ENCODE measurements at regions not wholly inside any gene's neighbourhood (a gene's known extent, or its start where the extent isn't known, plus 50 kb on each side); places are given as distances from the start of the nearest gene placed in this dataset.

DNA sequence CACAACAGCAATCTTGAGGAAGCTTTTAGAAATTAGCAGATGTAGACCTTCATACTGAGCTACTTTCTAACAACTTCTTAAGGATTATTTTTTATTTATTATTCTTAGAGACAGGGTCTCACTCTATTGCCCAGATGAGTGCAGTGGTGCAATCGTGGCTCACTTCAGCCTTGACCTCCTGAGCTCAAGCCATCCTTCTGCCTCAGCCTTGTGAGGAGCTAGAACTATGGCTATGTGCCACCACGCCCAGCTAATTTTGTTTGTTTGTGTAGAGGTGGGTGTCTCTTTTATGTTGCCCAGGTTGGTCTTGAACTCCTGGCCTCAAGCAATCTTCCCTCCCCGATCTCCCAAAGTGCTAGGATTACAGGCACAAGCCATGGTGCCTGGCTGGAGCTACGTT lies 200.6 kb downstream of the TSHZ3 start:
- no peak overlapping the region for H3K4me3 ChIP-seq (replicated peaks; ENCODE audit: insufficient read depth, low read length)
- H3K27me3 ChIP-seq (ENCODE audit: insufficient read depth, poor library complexity, severe bottlenecking): no peaks in the 10 kb centered on the region
- no peak for DNase-seq (ENCODE audit: low read depth in 1 of 2, low spot score in 1 of 2)
- no peak for TF ChIP-seq GABPA (IDR thresholded peaks at IDR 0.05; ENCODE audit: low read depth)
- TF ChIP-seq, protein P1, sequence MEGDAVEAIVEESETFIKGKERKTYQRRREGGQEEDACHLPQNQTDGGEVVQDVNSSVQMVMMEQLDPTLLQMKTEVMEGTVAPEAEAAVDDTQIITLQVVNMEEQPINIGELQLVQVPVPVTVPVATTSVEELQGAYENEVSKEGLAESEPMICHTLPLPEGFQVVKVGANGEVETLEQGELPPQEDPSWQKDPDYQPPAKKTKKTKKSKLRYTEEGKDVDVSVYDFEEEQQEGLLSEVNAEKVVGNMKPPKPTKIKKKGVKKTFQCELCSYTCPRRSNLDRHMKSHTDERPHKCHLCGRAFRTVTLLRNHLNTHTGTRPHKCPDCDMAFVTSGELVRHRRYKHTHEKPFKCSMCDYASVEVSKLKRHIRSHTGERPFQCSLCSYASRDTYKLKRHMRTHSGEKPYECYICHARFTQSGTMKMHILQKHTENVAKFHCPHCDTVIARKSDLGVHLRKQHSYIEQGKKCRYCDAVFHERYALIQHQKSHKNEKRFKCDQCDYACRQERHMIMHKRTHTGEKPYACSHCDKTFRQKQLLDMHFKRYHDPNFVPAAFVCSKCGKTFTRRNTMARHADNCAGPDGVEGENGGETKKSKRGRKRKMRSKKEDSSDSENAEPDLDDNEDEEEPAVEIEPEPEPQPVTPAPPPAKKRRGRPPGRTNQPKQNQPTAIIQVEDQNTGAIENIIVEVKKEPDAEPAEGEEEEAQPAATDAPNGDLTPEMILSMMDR (IDR thresholded peaks at IDR 0.05; ENCODE audit: insufficient read depth, low read length): no peak
- H3K27ac ChIP-seq (replicated peaks): no peak overlapping the region

DNA sequence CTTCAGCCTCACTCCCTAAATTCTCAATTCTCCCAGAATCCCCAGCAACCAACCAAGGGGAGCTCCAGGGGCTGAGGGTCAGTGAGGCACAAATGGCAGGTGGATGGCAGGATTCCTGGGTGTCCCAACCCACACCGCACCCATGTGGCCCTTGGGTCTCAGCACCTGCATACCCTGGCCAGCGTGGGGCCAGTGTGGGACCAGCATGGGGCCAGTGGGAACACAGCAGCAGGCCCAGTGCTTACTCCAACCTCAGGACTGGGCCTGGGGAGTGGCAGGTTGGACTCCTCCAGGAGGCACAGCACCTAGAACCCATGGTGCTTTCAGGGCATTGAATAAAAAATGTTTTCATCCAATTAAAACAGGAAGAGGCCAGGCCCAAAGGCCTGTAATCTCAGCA lies 202.0 kb downstream of the TSHZ3 start:
- Histone ChIP-seq H3K4me3 (replicated peaks; ENCODE audit: insufficient read depth, low read length) (no peak overlapping the region), H3K27ac (replicated peaks) (no peak overlapping the region), H3K27me3 (ENCODE audit: insufficient read depth, poor library complexity, severe bottlenecking) (no peaks in the 10 kb centered on the region)
- no peak for DNase-seq (ENCODE audit: low read depth in 1 of 2, low spot score in 1 of 2)
- TF ChIP-seq GABPA (IDR thresholded peaks at IDR 0.05; ENCODE audit: low read depth) (no peak), POLR2AphosphoS5 (IDR thresholded peaks at IDR 0.05; ENCODE audit: low read depth) (no peak), SPI1 (IDR thresholded peaks at IDR 0.05; ENCODE audit: borderline replicate concordance, low read depth) (no peak)
- TF ChIP-seq, protein P2, sequence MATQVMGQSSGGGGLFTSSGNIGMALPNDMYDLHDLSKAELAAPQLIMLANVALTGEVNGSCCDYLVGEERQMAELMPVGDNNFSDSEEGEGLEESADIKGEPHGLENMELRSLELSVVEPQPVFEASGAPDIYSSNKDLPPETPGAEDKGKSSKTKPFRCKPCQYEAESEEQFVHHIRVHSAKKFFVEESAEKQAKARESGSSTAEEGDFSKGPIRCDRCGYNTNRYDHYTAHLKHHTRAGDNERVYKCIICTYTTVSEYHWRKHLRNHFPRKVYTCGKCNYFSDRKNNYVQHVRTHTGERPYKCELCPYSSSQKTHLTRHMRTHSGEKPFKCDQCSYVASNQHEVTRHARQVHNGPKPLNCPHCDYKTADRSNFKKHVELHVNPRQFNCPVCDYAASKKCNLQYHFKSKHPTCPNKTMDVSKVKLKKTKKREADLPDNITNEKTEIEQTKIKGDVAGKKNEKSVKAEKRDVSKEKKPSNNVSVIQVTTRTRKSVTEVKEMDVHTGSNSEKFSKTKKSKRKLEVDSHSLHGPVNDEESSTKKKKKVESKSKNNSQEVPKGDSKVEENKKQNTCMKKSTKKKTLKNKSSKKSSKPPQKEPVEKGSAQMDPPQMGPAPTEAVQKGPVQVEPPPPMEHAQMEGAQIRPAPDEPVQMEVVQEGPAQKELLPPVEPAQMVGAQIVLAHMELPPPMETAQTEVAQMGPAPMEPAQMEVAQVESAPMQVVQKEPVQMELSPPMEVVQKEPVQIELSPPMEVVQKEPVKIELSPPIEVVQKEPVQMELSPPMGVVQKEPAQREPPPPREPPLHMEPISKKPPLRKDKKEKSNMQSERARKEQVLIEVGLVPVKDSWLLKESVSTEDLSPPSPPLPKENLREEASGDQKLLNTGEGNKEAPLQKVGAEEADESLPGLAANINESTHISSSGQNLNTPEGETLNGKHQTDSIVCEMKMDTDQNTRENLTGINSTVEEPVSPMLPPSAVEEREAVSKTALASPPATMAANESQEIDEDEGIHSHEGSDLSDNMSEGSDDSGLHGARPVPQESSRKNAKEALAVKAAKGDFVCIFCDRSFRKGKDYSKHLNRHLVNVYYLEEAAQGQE (IDR thresholded peaks at IDR 0.05; ENCODE audit: insufficient replicate concordance, low read depth): no peak
- TF ChIP-seq, protein P1 (IDR thresholded peaks at IDR 0.05; ENCODE audit: insufficient read depth, low read length): no peak

DNA sequence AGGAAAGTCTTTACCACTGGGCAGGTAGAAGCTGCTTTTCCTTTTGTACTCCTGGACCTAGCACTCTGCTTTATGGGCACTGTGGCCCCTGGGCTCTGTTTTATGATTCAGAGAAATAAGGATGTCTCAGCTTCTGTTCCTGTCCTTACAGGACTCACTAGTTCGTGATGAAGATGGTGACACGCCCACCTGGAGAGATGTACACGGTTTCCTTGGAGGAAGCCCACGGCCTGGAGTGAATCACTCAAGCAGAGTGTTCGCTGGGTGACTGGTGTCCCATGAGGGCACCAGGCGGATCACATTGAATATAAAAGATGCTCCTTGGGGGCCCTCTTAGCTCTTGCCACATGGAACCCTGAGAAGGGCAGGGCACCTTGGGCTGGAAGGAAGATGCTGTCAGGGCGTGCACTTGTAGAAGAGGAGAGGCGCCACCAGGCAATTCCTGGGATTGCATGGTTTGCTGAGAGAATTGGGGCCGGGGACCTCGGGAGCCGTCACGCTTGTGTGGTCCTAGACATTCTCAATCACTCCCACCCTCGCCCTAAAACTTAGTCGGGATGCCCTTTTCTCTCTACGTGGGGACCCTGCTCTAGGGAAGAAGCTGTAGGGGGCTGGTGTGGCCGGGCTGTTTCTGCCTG lies 202.6 kb downstream of the TSHZ3 start:
- TF ChIP-seq, protein P2 (IDR thresholded peaks at IDR 0.05; ENCODE audit: insufficient replicate concordance, low read depth): no peak
- TF ChIP-seq SPI1 (IDR thresholded peaks at IDR 0.05; ENCODE audit: borderline replicate concordance, low read depth): no peak
- no peak for TF ChIP-seq GABPA (IDR thresholded peaks at IDR 0.05; ENCODE audit: low read depth)
- no peak for TF ChIP-seq POLR2AphosphoS5 (IDR thresholded peaks at IDR 0.05; ENCODE audit: low read depth)
- TF ChIP-seq, protein P1 (IDR thresholded peaks at IDR 0.05; ENCODE audit: insufficient read depth, low read length): no peak
- no peaks in the 10 kb centered on the region for H3K27me3 ChIP-seq (ENCODE audit: insufficient read depth, poor library complexity, severe bottlenecking)
- H3K4me3 ChIP-seq (replicated peaks; ENCODE audit: insufficient read depth, low read length): no peak overlapping the region
- no peak for DNase-seq (ENCODE audit: low read depth in 1 of 2, low spot score in 1 of 2)
- no peak overlapping the region for H3K27ac ChIP-seq (replicated peaks)

DNA sequence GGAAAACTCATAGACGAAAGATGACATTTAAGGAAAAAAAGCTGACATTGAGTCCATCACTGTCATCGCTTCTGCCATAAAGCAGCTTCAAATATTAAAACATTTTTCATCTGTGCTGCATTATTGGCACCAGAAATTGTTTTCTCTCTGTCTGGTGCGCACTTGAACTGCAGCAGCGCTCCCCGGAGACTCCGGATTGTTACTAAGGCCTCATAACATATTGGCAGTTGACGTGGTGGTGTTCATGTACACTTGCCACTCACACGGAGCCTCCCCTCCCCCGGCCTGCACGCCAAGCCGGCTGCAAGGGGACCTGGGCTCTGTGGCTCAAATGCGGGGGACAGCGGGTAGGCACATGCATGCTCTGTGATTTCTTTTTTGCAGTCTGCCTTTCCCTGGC lies 203.2 kb downstream of the TSHZ3 start:
- DNase-seq (ENCODE audit: low read depth in 1 of 2, low spot score in 1 of 2): no peak
- Histone ChIP-seq H3K27ac (replicated peaks) (no peak overlapping the region), H3K4me3 (replicated peaks; ENCODE audit: insufficient read depth, low read length) (no peak overlapping the region), H3K27me3 (ENCODE audit: insufficient read depth, poor library complexity, severe bottlenecking) (no peaks in the 10 kb centered on the region)
- TF ChIP-seq POLR2AphosphoS5 (IDR thresholded peaks at IDR 0.05; ENCODE audit: low read depth): no peak
- TF ChIP-seq, protein P1 (IDR thresholded peaks at IDR 0.05; ENCODE audit: insufficient read depth, low read length): no peak
- TF ChIP-seq GABPA (IDR thresholded peaks at IDR 0.05; ENCODE audit: low read depth): no peak
- TF ChIP-seq, protein P2 (IDR thresholded peaks at IDR 0.05; ENCODE audit: insufficient replicate concordance, low read depth): no peak
- no peak for TF ChIP-seq SPI1 (IDR thresholded peaks at IDR 0.05; ENCODE audit: borderline replicate concordance, low read depth)
